WERI-Rb-1 (cell line): ENCODE measurements at regions not wholly inside any gene's neighbourhood (a gene's known extent, or its start where the extent isn't known, plus 50 kb on each side); places are given as distances from the start of the nearest gene placed in this dataset.

ENCODE experiments used
- DNase-seq: peaks from one replicate; pipeline ENCODE4 v3.0.0-alpha.2; 2020
- H3K27ac ChIP-seq: fragments of 250-450 bp; sonication (Bioruptor Pico); 2 replicates; pipeline ENCODE4 v1.5.1; 2020; ENCODE audit warnings: mild to moderate bottlenecking, moderate library complexity
- H3K27me3 ChIP-seq: fragments of 250-450 bp; sonication (Bioruptor Pico); 2 replicates; pipeline ENCODE4 v1.5.1; 2021; ENCODE audit warnings: mild to moderate bottlenecking, low read depth, moderate library complexity; ENCODE audit not compliant: insufficient read depth, severe bottlenecking
- H3K36me3 ChIP-seq: fragments of 250-450 bp; sonication (Bioruptor Pico); 2 replicates; pipeline ENCODE4 v1.5.1; 2020; ENCODE audit warnings: mild to moderate bottlenecking, moderate library complexity
- H3K4me3 ChIP-seq: 2 replicates; pipeline ENCODE4 v1.5.1; 2011; ENCODE audit warnings: low read depth, mild to moderate bottlenecking, control low read depth, low read length
- H3K9me3 ChIP-seq: fragments of 250-450 bp; sonication (Bioruptor Pico); 2 replicates; pipeline ENCODE4 v1.5.1; 2021; ENCODE audit warnings: mild to moderate bottlenecking, moderate library complexity; ENCODE audit not compliant: severe bottlenecking
- TF ChIP-seq, protein P1 (sequence below): IDR thresholded peaks from 2 replicates; pipeline ENCODE4 v1.5.1; 2011; ENCODE audit warnings: low read depth, mild to moderate bottlenecking, control low read depth, inconsistent platforms, low read length

GRCh38 chr2:67304300-67304890, 92.7 kb upstream of the ETAA1 start:
- peaks cover 56% of the 10 kb centered on the region for H3K27me3 ChIP-seq
- TF ChIP-seq, protein P1, sequence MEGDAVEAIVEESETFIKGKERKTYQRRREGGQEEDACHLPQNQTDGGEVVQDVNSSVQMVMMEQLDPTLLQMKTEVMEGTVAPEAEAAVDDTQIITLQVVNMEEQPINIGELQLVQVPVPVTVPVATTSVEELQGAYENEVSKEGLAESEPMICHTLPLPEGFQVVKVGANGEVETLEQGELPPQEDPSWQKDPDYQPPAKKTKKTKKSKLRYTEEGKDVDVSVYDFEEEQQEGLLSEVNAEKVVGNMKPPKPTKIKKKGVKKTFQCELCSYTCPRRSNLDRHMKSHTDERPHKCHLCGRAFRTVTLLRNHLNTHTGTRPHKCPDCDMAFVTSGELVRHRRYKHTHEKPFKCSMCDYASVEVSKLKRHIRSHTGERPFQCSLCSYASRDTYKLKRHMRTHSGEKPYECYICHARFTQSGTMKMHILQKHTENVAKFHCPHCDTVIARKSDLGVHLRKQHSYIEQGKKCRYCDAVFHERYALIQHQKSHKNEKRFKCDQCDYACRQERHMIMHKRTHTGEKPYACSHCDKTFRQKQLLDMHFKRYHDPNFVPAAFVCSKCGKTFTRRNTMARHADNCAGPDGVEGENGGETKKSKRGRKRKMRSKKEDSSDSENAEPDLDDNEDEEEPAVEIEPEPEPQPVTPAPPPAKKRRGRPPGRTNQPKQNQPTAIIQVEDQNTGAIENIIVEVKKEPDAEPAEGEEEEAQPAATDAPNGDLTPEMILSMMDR, result no peak
- no peak overlapping the region for H3K27ac ChIP-seq
- no peaks in the 10 kb centered on the region for H3K9me3 ChIP-seq
- no peak overlapping the region for H3K4me3 ChIP-seq
- DNase-seq, result no peak
- no peaks in the 10 kb centered on the region for H3K36me3 ChIP-seq

- Histone ChIP-seq H3K4me3 (no peak overlapping the region), H3K9me3 (no peaks in the 10 kb centered on the region), H3K27me3 (peaks cover 42% of the 10 kb centered on the region), H3K27ac (no peak overlapping the region), H3K36me3 (no peaks in the 10 kb centered on the region)
- no peak for DNase-seq
- TF ChIP-seq, protein P1, result no peak
Observed at GRCh38 chr2:67309281-67309680, 87.9 kb upstream of the ETAA1 start.

DNA sequence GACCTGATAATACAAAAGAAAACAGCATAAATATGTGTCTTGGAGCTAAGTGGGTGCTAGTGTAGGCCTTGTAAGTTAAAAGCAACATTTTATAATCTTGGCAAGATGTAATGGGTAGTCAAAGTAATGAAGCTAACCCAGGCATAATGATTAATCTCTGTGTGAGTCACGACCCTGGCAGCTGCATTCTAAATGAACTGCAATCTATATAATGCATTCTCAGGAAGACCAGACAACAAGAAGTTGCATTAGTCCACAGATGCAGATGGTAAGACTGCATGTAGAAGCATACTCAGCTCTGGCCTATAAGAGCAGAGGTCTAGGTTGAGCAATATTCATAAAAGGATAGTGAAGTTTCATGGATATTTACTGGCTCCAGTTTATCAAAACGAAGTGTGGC, 85.6 kb upstream of the ETAA1 start:
- TF ChIP-seq, protein P1, result no peak
- H3K27me3 ChIP-seq, result peaks cover 37% of the 10 kb centered on the region
- DNase-seq, result no peak

DNA sequence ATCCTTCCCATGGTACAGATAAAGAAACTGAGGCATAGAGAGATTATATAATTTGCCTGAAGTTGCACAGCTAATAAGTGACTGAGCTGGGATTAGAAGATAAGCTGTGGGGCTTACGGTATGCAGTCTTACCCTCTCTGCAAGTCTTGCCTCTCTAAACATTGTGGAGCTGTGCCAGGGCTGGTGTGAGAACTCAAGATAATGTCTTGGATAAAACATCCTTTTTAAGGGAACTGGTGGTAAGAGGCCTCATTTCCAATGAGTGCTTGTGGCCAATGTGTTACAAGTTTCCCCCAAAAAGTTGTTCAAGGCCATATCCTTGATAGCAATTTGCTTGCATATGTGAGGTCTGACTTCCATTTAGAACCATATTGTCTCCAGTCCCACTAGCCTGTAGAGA, 84.3 kb upstream of the ETAA1 start:
- Histone ChIP-seq H3K27ac (no peak overlapping the region), H3K9me3 (no peaks in the 10 kb centered on the region), H3K36me3 (no peaks in the 10 kb centered on the region), H3K27me3 (peaks cover 42% of the 10 kb centered on the region), H3K4me3 (no peak overlapping the region)
- TF ChIP-seq, protein P1, result no peak
- DNase-seq, result no peak

More for the DNA sequence above, 85.6 kb upstream of the ETAA1 start:
- Histone ChIP-seq H3K36me3 (no peaks in the 10 kb centered on the region), H3K27ac (no peak overlapping the region), H3K4me3 (no peak overlapping the region), H3K9me3 (no peaks in the 10 kb centered on the region)

DNA sequence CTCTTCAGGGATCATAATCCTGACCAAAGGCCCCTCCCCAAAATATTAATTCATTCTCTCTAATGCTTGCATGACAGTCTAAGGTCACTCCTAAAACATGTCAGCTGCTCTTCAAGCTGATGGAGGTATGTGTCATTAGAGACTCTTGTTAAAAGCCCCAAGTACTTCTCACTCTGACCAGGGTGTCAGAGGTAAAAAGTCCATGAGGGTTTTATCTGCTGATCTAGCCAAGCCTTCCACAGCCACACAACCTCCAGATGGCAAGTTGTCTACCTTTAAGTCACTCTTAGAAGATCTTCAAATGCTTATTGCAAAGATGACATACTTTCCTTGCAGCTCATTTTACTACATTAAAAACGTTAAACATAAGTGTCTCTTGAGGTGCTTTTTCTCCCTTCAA, 83.6 kb upstream of the ETAA1 start:
- H3K27me3 ChIP-seq, result peaks cover 40% of the 10 kb centered on the region
- H3K36me3 ChIP-seq, result no peaks in the 10 kb centered on the region
- TF ChIP-seq, protein P1, result no peak
- DNase-seq, result no peak
- no peaks in the 10 kb centered on the region for H3K9me3 ChIP-seq
- H3K27ac ChIP-seq, result no peak overlapping the region
- no peak overlapping the region for H3K4me3 ChIP-seq

GRCh38 chr2:67318031-67318430, 79.1 kb upstream of the ETAA1 start:
- TF ChIP-seq, protein P1, result no peak
- H3K36me3 ChIP-seq, result no peaks in the 10 kb centered on the region

More at GRCh38 chr2:67318031-67318430, 79.1 kb upstream of the ETAA1 start:
- Histone ChIP-seq H3K27me3 (peaks cover 48% of the 10 kb centered on the region), H3K9me3 (no peaks in the 10 kb centered on the region), H3K27ac (no peak overlapping the region), H3K4me3 (no peak overlapping the region)
- no peak for DNase-seq
